DMS53 treated with DMSO at 0.1 percent for 48 hours (cell line): ENCODE measurements at regions not wholly inside any gene's neighbourhood (a gene's known extent, or its start where the extent isn't known, plus 50 kb on each side); places are given as distances from the start of the nearest gene placed in this dataset.
A peak's percentile ranks its signal among the peaks of the same experiment; 100 is the strongest.

Experiments used
- DNase-seq: peaks from one replicate; lab custom pipeline; 2025; ENCODE audit not compliant: unreplicated experiment; lab: John Stamatoyannopoulos, UW

DNA sequence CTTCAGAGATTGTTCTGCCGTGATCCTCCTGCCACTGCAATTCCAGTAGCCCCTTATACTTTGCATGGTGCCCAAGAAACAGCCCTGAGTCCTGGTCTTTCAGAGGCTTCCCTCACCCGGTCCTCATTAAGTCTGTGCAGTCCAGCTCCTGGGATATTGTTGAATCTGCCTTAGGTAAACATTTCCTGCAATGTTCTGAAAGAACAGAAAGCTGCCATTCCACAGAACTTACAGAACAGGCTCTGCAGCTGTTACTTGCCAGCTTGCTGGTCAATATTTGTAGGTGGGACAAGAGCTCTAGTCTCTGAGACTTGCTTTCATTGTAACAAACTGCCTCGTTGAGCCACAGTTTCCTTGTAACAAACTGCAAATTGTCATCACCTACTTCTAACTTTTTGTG lies 115.0 kb upstream of the KIF5B start:
- DNase-seq = peak; percentile 98

- no peak for DNase-seq
Measured at GRCh38 chr10:32169556-32169955, 113.3 kb upstream of the KIF5B start.

DNA sequence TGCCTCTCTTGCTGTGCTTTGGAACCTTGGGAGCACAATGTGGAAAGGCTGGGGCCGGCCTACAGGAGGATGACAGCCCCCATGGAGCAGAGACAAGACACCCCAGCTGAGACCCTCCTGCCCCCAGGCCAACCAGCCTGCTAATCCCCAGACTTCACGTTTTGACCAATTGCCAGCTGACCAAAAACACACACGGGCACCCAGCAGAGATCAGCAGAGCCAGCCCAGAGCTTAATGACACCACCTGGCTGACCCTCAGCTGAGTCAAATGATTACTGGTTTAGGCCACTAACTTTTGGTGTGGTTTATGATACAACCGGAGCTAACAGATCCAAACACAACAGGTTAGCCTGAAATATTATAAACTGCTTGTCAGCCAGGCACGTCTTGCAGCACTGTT lies 111.2 kb upstream of the KIF5B start:
- no peak for DNase-seq

GRCh38 chr10:32166365-32166764 lies 110.1 kb upstream of the KIF5B start:
- peak; percentile 90 for DNase-seq

DNA sequence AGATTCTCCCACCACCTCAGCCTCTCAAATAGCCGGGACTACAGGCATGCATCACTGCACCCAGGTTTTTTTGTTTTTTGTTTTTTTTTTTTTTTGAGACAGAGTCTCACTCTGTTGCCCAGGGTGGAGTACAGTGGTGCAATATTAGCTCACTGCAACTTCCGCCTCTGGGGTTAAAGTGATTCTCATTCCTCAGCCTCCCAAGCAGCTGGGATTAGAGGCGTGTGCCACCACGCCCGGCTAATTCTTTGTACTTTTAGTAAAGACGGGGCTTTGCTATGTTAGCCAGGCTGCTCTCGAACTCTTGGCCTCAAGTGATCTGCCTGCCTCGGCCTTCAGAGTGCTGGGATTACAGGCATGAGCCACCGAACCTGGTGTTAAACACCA lies 107.5 kb upstream of the KIF5B start:
- no peak for DNase-seq

- DNase-seq = no peak
Measured at GRCh38 chr10:32163071-32163761, 107.0 kb upstream of the KIF5B start.

DNA sequence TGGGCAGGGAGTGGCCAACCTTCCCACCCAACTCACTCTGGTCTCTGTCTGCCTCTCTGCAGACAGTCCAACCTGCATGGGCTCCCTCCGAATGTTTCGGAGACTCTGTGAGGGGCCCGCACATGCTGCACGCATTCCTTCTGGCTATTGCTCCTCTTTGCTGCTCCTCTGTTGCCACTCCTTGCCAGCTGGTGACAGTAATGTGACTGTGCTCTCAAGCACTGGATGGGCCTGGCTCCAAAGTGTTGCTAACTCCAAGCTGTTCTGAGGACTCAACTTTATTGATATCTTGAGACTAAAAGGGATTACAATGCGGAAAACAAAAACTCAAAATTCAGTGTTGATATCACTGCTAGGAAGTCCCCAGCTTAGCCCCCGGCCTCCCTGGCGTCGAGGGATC lies 105.4 kb upstream of the KIF5B start:
- DNase-seq = no peak

- DNase-seq = no peak
Measured at GRCh38 chr10:32160864-32161263, 104.6 kb upstream of the KIF5B start.

DNA sequence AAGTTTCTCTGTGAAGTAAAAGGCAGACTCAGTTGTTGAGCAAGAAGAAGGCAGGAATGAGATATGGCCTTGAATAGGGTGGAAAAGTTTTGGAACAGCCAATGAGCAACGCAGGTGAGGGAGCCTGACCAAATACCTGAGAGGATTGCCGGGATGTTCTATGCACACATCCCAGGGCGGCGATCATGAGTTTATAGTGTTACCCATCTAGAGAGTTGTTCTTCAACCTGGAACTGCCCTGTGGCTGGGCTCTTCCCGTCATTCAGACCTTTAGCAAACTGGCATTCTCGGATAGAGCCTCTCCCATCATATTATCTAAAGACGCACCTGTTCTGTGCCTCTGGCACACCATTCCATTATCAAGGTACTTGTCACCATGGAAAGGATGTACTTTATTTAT lies 103.0 kb upstream of the KIF5B start:
- DNase-seq = peak; percentile 68

DNA sequence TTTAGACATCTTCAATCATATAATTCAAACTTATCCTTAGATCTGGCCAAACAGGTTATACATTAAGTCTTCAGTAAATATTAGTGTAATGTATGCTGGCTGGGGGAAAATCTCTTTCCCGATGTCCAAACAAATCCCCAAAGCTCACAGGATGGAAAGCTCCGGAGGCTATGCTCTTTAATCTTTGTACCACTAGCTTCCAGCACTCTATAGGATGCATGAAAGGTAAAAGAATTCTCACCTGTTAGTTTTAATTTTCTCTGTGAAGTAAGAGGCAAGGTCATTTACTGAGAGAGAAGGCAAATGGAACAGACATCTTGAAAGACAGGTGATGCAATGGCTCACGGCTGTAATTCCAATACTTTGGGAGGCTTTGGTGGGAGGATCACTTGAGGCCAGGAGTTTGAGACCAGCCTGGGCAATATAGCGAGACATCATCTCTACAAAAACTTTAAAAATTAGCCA lies 99.8 kb upstream of the KIF5B start:
- DNase-seq = peak; percentile 21

- no peak for DNase-seq
Measured at GRCh38 chr10:32155075-32155516, 98.9 kb upstream of the KIF5B start.

- no peak for DNase-seq
Measured at GRCh38 chr10:32153931-32154330, 97.7 kb upstream of the KIF5B start.

- DNase-seq = no peak
Measured at GRCh38 chr10:32153252-32153651, 97.0 kb upstream of the KIF5B start.

- DNase-seq = no peak
Measured at GRCh38 chr10:32151871-32152270, 95.6 kb upstream of the KIF5B start.

DNA sequence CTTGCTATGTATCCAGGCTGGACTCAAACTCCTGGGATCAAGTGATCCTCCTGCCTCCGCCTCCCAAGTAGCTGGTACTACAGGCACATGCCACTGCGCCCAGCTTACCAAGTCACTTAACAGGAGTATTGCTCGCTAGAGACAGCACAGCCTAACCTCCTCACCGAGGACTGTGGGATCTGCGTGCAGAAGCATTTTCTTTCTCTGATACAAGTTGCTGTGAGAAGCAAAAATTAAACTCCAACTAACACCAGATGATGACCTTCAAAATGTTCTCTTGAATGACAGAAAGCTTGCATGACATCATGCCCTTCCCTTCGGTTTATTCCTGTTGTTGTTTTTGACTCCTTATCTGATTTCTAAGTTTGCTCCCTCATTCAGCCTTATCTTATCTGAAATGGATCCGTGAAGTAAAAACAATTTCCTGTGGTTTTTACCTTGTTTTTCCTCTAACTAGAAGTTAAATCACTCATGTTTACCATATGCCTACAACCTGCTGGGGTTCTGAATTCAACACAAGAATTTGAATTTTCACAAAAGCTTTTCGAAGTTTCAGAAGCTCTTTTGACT lies 94.4 kb upstream of the KIF5B start:
- no peak for DNase-seq

DNA sequence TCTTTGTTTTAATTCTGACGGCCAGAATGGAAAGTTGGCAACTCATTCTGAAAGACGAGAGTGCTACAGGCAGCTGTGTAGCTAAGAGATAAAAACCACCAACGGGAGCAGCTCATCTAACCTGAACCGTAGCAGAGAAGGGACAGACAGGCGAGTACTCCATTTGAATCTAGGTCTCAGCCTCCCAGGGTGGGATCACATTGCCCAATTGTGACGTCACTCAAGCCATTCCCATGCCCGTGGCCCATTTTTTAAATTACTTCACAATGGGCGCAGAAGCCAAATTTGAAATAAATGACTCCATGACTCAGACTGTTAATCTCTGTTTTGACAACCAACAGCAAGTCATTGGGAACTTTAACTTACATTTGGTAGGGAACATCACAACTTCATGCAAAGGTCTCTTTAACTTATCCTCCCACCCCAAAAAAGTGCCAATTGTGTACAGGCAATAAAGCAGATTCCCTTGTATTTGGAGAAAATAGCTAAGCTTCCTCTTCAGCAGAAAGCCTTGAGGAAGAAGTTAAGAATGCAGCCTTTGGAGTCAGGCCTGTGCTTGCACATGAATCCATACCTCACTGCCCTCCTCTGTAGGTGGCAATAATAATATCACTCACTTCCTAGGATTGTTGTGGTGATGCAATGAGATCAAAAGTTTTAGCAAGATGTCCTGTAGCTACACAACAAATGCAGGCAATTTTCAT lies 93.2 kb upstream of the KIF5B start:
- DNase-seq = no peak

DNA sequence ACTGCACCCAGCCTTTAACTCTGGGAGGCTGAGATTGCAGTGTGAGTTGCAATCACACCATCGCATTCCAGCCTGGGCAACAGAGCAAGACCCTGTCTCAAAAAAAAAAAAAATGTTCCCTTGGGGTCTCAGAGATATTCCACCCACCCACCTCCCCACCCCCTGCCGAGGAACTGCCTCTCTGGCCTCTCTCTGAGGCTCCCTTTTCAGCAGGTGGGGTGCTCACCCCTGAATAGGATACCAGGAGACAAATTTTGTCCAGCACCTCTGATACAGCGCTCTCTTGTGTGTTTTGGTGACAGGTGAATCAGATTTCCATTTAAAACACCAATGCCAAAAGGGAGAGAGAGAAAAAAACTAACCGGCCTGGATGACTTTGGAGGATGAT lies 92.6 kb upstream of the KIF5B start:
- DNase-seq = no peak

DNA sequence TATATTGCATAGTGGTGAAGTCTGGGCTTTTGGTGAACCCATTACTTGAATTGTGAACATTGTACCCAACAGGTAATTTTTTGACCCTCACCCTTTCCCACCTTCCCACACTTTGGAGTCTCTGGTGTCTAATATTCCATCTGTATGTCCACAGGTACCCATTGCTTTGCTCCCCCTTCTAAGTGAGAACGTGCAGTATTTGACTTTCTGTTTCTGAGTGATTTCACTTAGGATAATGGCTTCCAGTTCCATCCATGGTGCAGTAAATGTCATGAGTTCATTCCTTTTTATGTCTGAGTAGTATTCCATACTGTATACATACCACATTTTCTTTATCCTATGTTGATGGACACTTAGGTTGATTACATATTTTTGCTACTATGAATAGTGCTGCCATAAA lies 91.5 kb upstream of the KIF5B start:
- no peak for DNase-seq

DNA sequence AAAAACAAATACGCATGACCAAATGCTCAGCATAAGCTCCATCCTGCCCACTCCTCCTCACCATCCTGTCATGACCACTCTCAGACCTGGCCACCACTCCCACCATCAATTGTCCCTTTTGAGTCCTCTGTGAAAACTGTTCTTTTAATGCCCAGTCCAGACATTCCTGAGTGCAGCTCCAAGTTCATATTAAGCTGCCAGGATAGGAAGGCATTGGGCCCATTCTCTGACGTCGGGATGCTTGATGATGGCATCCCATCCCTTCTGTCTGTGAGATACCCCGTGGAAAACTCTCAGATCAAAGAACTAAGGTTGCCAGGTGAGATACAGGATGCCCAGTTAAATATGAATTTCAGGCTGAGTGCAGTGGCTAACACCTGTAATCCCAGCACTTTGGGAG lies 89.9 kb upstream of the KIF5B start:
- no peak for DNase-seq

DNA sequence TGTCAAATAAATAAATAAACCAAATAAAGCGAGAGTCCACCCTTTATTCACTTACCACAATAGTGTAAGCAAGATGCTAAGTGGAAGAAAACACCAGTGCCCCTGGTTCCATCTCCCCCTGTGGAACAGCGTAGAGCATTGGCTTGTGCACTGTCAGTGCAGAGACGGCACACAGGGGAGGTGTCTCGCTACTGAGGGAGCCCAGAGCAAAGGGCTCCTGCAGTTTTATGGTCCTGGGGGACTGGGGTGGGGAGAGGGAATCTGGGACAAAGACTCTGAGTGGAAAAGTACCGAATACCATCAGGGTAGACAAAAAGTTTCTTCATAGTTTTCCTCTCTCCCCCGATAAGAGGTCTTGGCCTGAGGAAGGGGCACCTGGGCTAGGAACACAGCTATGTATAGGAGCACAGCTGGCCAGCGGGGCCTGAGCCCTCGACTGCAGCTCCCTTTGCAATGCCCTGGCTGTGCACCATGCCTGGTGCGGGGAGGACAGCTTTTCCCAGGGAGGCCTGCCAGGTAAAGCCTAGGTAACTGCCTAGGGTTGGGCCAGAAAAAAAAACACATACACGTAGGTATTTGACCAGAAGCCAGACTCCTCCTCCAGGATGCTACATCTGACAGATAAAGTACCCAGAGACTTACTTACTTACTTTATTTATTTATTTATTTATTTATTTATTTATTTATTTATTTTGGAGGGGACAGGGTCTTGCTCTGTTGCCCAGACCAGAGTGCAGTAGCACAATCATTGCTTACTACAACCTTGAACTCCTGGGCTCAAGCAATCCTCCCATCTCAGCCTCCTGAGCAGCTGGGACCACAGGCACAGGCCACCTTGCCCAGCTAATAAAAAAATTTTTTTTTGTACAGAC lies 88.8 kb upstream of the KIF5B start:
- DNase-seq = no peak

DNA sequence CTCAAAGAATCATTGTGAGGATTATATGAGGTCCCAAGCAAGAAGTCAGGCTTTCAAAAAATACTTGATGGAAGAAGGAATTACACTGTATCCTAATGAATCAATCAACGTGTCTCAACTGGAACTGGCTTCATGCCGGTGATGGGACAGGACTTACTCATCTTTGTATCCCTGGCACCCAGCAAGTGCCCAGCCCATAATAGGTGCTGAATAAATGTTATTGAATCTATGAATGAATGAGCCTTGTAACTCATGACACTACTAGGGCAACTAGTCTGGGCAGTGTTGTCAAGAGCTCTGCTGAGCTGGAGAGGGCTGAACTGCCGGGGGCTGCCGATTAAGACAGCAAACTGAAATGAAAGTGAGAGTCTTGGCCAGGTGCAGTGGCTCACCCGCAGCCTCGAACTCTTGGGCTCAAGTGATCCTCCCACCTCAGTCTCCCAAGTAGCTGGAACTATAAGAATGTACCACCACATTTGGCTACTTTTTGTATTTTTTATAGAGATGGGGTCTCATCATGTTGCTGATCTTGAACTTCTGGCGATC lies 87.2 kb upstream of the KIF5B start:
- no peak for DNase-seq
